ENCODE measurements at regions not wholly inside any gene's neighbourhood (a gene's known extent, or its start where the extent isn't known, plus 50 kb on each side); places are given as distances from the start of the nearest gene placed in this dataset.
A peak's percentile ranks its signal among the peaks of the same experiment; 100 is the strongest.

- H3K27ac ChIP-seq = no peak overlapping the region
- TF ChIP-seq CTCF (conservative IDR thresholded peaks at IDR 0.05; ENCODE audit: low read depth) = no peak
- ChIA-PET POLR2A (ENCODE audit: low non-redundant PET) (no interaction called here), CTCF (no interaction called here)
- DNase-seq (ENCODE audit: low spot score) = no peak
Measured at GRCh38 chr12:116339062-116339461, 61.6 kb upstream of the MED13L start.

- H3K27ac ChIP-seq = no peak overlapping the region
- CTCF ChIA-PET = no interaction called here
- POLR2A ChIA-PET (ENCODE audit: low non-redundant PET) = no interaction called here
- no peak for TF ChIP-seq CTCF (conservative IDR thresholded peaks at IDR 0.05; ENCODE audit: low read depth)
- no peak for DNase-seq (ENCODE audit: low spot score)
Measured at GRCh38 chr12:116339800-116340371, 62.4 kb upstream of the MED13L start.

GRCh38 chr12:116343331-116343884 lies 65.9 kb upstream of the MED13L start:
- TF ChIP-seq CTCF (conservative IDR thresholded peaks at IDR 0.05; ENCODE audit: low read depth) = no peak
- no peak overlapping the region for H3K27ac ChIP-seq
- POLR2A ChIA-PET (ENCODE audit: low non-redundant PET) = no interaction called here
- DNase-seq (ENCODE audit: low spot score) = no peak
- CTCF ChIA-PET = no interaction called here

- ChIA-PET CTCF (interaction anchor here (0.6 kb wide), 1 partner anchor 370 kb away, joined by 3 read pairs; no protein-coding TSS in a partner anchor), POLR2A (ENCODE audit: low non-redundant PET) (interaction anchor here (0.6 kb wide), 1 partner anchor 46 kb away, joined by 3 read pairs; no protein-coding TSS in a partner anchor)
- TF ChIP-seq CTCF (conservative IDR thresholded peaks at IDR 0.05; ENCODE audit: low read depth) = no peak
- H3K27ac ChIP-seq = no peak overlapping the region
- DNase-seq (ENCODE audit: low spot score) = no peak
Measured at GRCh38 chr12:116346222-116346621, 68.7 kb upstream of the MED13L start.

- TF ChIP-seq CTCF (conservative IDR thresholded peaks at IDR 0.05; ENCODE audit: low read depth) = no peak
- ChIA-PET POLR2A (ENCODE audit: low non-redundant PET) (interaction anchor here (0.6 kb wide), 1 partner anchor 46 kb away, joined by 3 read pairs; no protein-coding TSS in a partner anchor), CTCF (interaction anchor here (0.6 kb wide), 2 partner anchors 369 to 676 kb away, joined by 3 read pairs; no protein-coding TSS in a partner anchor)
- DNase-seq (ENCODE audit: low spot score) = peak; percentile 58
- H3K27ac ChIP-seq = no peak overlapping the region
Measured at GRCh38 chr12:116346741-116347140, 69.2 kb upstream of the MED13L start.

- no peak for DNase-seq (ENCODE audit: low spot score)
- ChIA-PET POLR2A (ENCODE audit: low non-redundant PET) (no interaction called here), CTCF (interaction anchor here (0.6 kb wide), 1 partner anchor 676 kb away, joined by 3 read pairs; no protein-coding TSS in a partner anchor)
- no peak overlapping the region for H3K27ac ChIP-seq
- TF ChIP-seq CTCF (conservative IDR thresholded peaks at IDR 0.05; ENCODE audit: low read depth) = no peak
Measured at GRCh38 chr12:116347265-116347664, 69.8 kb upstream of the MED13L start.
